GM10266 (cell line): ENCODE measurements at regions not wholly inside any gene's neighbourhood (a gene's known extent, or its start where the extent isn't known, plus 50 kb on each side); places are given as distances from the start of the nearest gene placed in this dataset.

Experiments
- DNase-seq: peaks from one replicate; pipeline ENCODE4 v3.0.0; 2012; ENCODE audit errors: extremely low spot score
- TF ChIP-seq, protein P1 (sequence below): IDR thresholded peaks from 2 replicates; pipeline ENCODE4 v1.5.1; 2012; ENCODE audit warnings: mild to moderate bottlenecking, low read depth; ENCODE audit not compliant: control insufficient read depth, insufficient read depth; ENCODE audit errors: missing control alignments

- TF ChIP-seq, protein P1, sequence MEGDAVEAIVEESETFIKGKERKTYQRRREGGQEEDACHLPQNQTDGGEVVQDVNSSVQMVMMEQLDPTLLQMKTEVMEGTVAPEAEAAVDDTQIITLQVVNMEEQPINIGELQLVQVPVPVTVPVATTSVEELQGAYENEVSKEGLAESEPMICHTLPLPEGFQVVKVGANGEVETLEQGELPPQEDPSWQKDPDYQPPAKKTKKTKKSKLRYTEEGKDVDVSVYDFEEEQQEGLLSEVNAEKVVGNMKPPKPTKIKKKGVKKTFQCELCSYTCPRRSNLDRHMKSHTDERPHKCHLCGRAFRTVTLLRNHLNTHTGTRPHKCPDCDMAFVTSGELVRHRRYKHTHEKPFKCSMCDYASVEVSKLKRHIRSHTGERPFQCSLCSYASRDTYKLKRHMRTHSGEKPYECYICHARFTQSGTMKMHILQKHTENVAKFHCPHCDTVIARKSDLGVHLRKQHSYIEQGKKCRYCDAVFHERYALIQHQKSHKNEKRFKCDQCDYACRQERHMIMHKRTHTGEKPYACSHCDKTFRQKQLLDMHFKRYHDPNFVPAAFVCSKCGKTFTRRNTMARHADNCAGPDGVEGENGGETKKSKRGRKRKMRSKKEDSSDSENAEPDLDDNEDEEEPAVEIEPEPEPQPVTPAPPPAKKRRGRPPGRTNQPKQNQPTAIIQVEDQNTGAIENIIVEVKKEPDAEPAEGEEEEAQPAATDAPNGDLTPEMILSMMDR = no peak
- no peak for DNase-seq
These were observed 116.3 kb downstream of the ANKRD60 start for GRCh38 chr20:58112017-58112781.

DNA sequence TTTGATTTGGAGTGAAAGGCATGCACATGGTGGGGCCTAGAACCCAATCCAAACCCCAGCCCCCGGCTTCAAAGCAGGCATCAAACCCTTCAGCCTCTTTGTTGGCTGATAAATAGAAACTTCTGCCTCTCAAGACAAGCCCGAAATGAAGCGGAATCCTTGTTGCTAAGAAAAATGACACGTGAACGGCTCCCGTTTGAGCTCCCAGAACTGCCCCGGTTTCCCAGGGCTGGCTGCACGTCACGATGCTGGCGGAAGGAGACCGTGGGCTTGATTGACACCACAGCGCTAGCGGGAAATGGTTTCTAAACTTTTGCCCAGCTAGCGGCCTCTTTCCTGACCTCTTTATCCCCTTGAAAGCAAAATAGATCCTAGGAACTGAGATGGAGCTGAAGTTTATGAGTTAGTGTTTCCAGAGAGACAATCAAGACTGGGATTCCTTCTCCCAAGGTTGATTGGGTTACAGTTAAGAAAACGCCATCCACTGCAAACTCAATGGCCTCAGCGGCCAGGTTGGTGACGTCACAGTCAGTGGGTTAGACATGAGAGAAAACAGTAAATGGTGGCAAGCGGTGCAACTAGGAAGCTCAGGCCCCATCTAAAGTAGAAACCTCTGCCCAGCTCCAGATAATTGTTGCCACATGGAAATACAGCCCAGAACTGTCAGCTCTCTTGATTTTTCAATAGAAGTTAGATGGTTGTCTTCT, 117.0 kb downstream of the ANKRD60 start:
- DNase-seq = no peak

DNA sequence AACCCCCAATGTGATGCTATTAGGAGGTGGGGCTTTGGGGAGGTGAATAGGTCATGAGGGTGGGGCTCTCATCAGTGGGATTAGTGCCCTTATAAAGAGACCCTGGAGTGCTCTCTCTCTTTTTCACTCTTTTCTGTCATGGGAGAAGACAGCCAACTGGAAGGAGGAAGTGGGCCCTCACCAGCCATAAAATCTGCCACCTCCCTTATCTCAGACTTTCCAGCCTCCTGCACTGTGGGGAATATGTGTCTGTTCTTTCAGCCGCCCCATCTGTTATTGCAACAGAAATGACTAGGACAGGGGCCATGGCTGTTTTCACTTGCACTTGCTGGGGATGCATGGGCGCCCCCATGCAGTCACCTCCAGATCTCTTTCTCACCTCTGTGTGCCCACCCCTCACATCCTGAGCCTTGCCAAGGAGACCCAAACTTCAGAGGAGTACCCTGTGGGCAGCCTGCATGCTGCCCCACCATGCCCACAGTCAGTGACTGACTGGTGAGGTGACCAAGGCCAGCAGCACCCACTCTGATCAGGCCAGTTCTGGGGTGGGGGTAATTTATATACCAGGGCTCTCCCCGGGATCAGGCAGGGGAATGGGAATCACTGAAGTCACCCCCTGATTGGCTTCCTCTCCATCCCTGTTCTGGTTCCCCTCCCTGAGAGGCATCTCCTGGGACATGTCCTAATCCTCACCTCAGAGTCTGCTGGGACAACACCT, 118.4 kb downstream of the ANKRD60 start:
- TF ChIP-seq, protein P1 = no peak
- no peak for DNase-seq

More for the DNA sequence above, 117.0 kb downstream of the ANKRD60 start:
- TF ChIP-seq, protein P1 = no peak

GRCh38 chr20:58109126-58109880, 119.2 kb downstream of the ANKRD60 start:
- TF ChIP-seq, protein P1 = no peak
- DNase-seq = no peak

- TF ChIP-seq, protein P1 = no peak
These were observed 120.9 kb downstream of the ANKRD60 start for GRCh38 chr20:58107533-58107932.

DNA sequence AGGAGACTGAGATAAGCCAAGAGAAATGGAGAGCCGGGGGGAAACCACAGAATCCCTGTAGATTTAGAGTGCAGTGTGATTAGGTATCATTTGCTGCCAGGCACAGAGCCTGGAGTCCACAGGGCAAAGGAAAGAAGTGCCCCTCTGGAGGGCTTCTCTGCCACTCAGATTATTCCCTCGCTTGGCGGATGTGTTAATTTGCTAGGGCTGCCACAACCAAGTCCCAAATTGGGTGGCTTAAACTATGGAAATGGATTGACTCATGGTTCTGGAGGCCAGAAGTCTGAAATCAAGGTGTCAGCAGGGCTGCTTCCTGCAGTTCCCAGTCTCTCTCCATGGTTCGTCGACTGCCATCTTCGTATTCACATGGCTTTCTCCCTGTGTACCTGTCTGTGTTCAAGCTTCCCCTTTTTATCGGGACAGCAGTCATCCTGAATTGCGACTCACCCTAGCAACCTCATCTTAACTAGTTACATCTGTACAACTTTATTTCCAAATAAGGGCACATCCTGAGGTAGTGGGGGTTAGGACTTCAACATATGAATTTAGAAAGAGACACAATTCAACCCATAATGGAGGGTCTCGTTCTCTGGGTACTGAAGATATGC, 122.2 kb downstream of the ANKRD60 start:
- TF ChIP-seq, protein P1 = no peak
- DNase-seq = no peak

More at GRCh38 chr20:58107533-58107932, 120.9 kb downstream of the ANKRD60 start:
- DNase-seq = no peak
